Activated CD8-positive, alpha-beta memory T cell treated with anti-CD3 and anti-CD28 coated beads, Interleukin-2, amount 10 ng/mL, durations not matched to agents 7 days and 5 days (primary cell): ENCODE measurements at regions not wholly inside any gene's neighbourhood (a gene's known extent, or its start where the extent isn't known, plus 50 kb on each side); places are given as distances from the start of the nearest gene placed in this dataset.
"Not testable (repeated sequence)": the region's sequence is repeated elsewhere in the genome, so short reads cannot be mapped to it uniquely, and the experiment has no call there.

Experiments used
- ATAC-seq: fragments of 150-1000 bp; cut with Tn5 transposase; one replicate; pipeline ENCODE4 v1.10.0; 2021; ENCODE audit warnings: moderate library complexity
- CTCF ChIA-PET: fragments of 350-600 bp; sonication (Branson Sonifier 250); formaldehyde crosslinking; loops from one replicate; lab custom pipeline; 2021; ENCODE audit warnings: antibody characterized with exemption; lab: Charles Lee
- DNase-seq: peaks from one replicate; pipeline ENCODE4 v3.0.0-alpha.2; 2020
- H3K27ac Mint-ChIP-seq: one replicate; pipeline ENCODE4 v1.8.0; 2021; ENCODE audit warnings: mild to moderate bottlenecking, mixed read lengths
- H3K27me3 Mint-ChIP-seq: one replicate; pipeline ENCODE4 v1.8.0; 2021; ENCODE audit warnings: mixed read lengths
- H3K36me3 Mint-ChIP-seq: one replicate; pipeline ENCODE4 v1.8.0; 2021; ENCODE audit warnings: mild to moderate bottlenecking, mixed read lengths
- H3K4me1 Mint-ChIP-seq: one replicate; pipeline ENCODE4 v1.8.0; 2021; ENCODE audit warnings: mixed read lengths
- H3K4me3 Mint-ChIP-seq: one replicate; pipeline ENCODE4 v1.8.0; 2021; ENCODE audit warnings: mild to moderate bottlenecking, moderate library complexity, mixed read lengths
- H3K9me3 Mint-ChIP-seq: one replicate; pipeline ENCODE4 v1.8.0; 2022; ENCODE audit warnings: low read depth, mixed read lengths

DNA sequence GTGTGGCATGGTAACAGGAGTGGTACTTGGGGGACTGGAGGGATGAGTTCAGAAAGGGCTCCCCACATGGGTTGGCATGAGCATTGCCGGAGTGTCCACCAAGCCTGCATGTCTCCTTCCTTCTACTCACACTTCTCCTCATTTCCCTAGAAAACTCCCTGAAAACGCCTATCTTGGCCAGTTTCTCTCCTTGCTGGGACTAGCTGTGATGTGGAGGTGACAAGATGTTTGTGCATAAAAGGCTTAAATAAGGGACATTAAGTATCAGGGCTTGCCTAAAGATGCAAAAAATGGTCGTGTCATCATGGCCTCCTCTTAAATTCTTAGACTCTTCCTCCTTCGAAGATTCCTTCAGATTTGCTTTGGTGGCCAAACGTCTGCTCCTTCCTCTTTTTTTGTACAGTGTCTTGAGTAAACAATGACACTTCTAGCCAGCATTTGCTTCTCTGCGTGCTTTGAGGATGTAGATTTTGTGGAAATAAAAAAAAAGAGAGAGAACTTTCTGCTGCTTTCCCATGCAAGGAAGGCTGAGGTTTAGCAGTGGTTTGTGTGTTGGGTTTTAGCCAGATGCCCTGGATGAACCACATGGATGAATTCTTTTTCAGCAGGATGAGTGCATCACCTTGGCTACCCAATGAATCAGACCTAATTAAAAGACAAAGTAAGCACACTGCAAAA lies 239.1 kb upstream of the IRF2BP2 start:
- H3K27ac Mint-ChIP-seq, result no peak overlapping the region
- no peaks in the 10 kb centered on the region for H3K9me3 Mint-ChIP-seq
- CTCF ChIA-PET, result no interaction called here
- DNase-seq, result no peak
- H3K36me3 Mint-ChIP-seq, result peaks cover 4% of the 10 kb centered on the region
- no peak for ATAC-seq
- H3K27me3 Mint-ChIP-seq, result peaks cover 2% of the 10 kb centered on the region
- no peak overlapping the region for H3K4me3 Mint-ChIP-seq
- peaks cover 73% of the 10 kb centered on the region for H3K4me1 Mint-ChIP-seq

DNA sequence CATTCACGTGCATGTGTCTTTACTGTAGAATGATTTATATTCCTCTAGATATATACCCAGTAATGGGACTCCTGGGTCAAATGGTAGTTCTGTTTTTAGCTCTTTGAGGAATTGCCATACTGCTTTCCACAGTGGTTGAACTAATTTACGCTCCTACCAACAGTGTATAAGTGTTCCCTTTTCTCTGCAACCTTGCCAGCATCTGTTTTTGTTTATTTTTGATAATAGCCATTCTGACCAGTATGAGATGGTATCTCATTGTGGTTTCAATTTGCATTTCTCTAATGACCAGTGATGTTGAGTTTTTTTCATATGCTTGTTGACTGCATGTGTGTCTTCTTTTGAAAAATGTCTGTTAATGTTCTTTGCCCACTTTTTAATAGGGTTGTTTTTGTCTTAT lies 236.8 kb upstream of the IRF2BP2 start:
- peaks cover 81% of the 10 kb centered on the region for H3K4me1 Mint-ChIP-seq
- not testable (repeated sequence) for H3K27me3 Mint-ChIP-seq, H3K36me3 Mint-ChIP-seq, ATAC-seq, H3K4me3 Mint-ChIP-seq, H3K9me3 Mint-ChIP-seq, DNase-seq, H3K27ac Mint-ChIP-seq
- CTCF ChIA-PET, result interaction anchor here (1.5 kb wide), 1 partner anchor 237 kb away, joined by 6 read pairs; no protein-coding TSS in a partner anchor

DNA sequence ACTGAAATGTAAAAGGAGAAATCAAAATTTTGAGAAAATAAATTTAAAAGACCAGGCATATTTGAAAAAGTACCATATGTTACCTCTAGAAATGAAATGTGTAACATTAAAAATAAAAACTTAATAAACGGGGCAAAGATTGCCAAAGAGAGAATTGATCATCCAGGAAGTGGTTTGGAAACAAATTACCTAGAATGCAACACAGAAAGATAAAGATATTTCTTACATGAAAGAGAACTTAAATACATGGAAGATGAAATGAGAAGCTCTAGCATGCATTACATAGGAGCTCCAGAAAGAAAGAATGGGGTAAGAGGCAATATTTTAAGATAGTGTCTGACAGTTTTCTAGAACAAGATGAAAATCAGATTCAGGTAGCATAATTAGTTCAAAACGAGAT lies 235.9 kb upstream of the IRF2BP2 start:
- H3K27me3 Mint-ChIP-seq, result peaks cover 2% of the 10 kb centered on the region
- H3K36me3 Mint-ChIP-seq, result peaks cover 4% of the 10 kb centered on the region
- no peak overlapping the region for H3K4me3 Mint-ChIP-seq
- H3K27ac Mint-ChIP-seq, result peak overlapping the region; percentile 86
- ATAC-seq, result no peak
- CTCF ChIA-PET, result interaction anchor here (0.6 to 1.5 kb wide), 3 partner anchors 114 to 238 kb away, joined by 3 to 6 read pairs (median 3); no protein-coding TSS in a partner anchor
- no peak for DNase-seq
- no peaks in the 10 kb centered on the region for H3K9me3 Mint-ChIP-seq
- H3K4me1 Mint-ChIP-seq, result peaks cover 84% of the 10 kb centered on the region

DNA sequence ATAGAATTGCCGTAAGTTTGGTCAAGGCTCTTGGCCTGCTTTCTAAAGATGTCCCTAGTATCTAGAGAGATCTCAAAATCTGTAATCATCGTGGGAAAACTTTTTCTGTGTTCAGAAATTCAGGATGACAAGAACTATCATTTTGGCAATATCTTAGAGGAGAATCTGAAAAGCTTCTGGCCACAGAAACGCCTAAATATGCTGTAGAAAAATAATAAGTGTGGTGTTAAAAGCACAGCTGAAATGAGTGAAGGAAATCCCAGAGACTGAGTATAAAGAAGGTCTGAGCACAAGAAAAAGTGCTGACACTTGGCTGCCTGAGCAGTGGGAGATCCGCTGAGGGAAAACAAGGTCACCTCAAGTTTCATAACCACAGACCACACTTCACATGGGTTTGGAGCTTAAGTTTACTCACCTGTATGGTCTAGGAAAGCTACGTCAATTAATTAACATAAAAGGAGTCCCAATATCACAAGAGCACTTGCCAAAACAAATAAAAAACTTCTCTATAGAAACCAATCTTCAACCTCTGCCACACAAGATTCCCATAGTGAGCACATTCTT lies 235.2 kb upstream of the IRF2BP2 start:
- Mint-ChIP-seq H3K9me3 (no peaks in the 10 kb centered on the region), H3K27me3 (peaks cover 2% of the 10 kb centered on the region), H3K36me3 (peaks cover 4% of the 10 kb centered on the region), H3K4me3 (no peak overlapping the region), H3K27ac (peak overlapping the region; percentile 86), H3K4me1 (peaks cover 88% of the 10 kb centered on the region)
- ATAC-seq (peak; percentile 17), DNase-seq (peak; percentile 68)
- CTCF ChIA-PET, result interaction anchor here (0.7 to 1.9 kb wide), 5 partner anchors 13 to 239 kb away, joined by 3 to 7 read pairs (median 3); no protein-coding TSS in a partner anchor

DNA sequence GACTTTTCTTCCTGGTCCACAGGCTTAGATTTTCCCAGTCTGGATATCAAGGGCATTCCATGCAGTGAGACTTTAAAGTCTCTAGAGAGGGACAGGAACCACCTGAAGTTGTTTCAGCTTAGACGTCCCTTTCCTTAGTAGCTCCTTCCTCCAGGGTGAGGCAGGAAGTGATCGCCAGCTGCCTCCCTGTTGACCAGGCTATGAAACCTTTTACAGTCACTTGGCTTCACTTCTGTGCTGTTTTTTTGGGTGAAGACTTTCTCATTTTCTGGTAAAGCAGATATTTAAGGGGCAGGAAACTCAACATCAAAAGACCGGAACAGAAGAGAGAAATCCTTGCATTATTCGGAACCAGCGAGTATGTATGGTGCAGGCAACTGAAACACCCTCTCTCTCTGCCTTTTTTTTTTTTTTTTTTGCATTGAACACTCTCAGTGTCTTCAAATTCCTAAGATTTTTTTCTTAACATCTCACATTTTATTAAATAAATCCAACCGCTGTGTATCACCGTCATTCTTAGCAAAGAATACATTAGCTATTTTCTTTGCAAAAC lies 234.6 kb upstream of the IRF2BP2 start:
- Mint-ChIP-seq H3K27ac (peak overlapping the region; percentile 86), H3K4me1 (peaks cover 83% of the 10 kb centered on the region), H3K4me3 (peak overlapping the region; percentile 54), H3K27me3 (peaks cover 2% of the 10 kb centered on the region), H3K9me3 (no peaks in the 10 kb centered on the region), H3K36me3 (peaks cover 4% of the 10 kb centered on the region)
- DNase-seq (no peak), ATAC-seq (no peak)
- CTCF ChIA-PET, result interaction anchor here (0.7 to 1.9 kb wide), 4 partner anchors 14 to 240 kb away, joined by 3 to 7 read pairs (median 3); no protein-coding TSS in a partner anchor

DNA sequence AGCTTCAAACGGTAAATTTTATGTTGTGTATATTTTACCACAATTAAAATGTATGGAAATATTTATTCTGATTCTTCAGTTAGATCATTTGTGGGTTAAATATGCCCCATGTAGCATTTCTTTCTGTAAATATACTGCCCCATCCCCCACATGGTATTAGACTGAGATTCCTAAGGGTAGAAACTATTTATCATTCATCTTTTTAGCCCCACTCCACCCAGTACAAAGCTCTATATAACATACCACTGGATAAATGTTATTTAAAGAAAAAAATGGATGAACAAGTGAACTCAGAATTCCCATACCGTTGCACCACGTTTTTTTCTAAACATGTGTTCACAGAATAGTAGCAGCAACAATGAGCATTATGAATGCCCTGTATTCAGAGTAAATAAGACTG lies 234.0 kb upstream of the IRF2BP2 start:
- Mint-ChIP-seq H3K4me3 (peak overlapping the region; percentile 54), H3K36me3 (peaks cover 4% of the 10 kb centered on the region), H3K27me3 (peaks cover 2% of the 10 kb centered on the region), H3K27ac (peak overlapping the region; percentile 86), H3K4me1 (peaks cover 79% of the 10 kb centered on the region), H3K9me3 (no peaks in the 10 kb centered on the region)
- ATAC-seq (no peak), DNase-seq (no peak)
- CTCF ChIA-PET, result interaction anchor here (0.9 to 1.9 kb wide), 3 partner anchors 10 to 24 kb away, joined by 3 to 7 read pairs (median 6); no protein-coding TSS in a partner anchor

DNA sequence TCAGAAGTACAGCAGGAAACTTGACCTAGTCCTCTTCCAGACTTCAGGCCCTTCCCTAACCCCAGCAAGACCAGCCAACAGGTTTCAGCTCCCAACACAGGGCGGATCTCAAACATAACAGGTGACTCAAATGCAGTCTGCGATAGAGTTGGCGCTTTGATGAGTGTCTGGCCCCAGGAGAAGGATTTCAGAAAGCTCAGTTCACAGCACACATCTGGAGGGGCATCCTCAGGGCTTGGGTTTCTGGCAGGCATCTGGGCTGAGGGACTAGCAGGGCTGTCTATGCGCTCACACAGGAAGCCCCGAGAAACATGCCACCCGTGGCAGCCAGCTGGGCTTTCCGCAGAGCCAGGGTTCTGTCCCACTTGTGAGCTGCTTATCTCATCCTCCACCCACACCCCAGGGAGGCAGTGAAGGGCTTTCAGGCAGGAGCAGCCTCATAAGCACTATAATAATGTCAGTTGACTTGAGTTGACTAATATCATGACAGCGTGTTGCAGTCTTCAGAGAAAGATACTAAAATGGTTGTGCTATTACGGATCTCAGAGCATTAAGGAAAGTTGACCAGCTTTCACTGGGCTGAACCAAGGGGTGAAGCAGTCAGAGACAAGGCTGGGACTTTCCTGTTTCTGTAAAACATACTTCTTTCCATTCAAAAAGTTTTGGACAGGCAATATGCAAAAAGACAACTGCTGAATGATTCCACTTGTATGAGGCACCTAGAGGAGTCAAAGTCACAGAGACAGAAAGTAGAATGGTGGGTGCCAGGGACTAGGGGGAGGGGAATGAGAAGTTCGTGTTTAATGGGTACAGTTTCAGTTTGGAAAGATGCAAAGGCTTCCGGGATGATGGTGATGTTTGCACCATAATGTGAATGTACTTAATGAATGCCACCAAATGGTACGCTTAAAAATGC lies 233.0 kb upstream of the IRF2BP2 start:
- peak overlapping the region; percentile 91 for H3K27ac Mint-ChIP-seq

DNA sequence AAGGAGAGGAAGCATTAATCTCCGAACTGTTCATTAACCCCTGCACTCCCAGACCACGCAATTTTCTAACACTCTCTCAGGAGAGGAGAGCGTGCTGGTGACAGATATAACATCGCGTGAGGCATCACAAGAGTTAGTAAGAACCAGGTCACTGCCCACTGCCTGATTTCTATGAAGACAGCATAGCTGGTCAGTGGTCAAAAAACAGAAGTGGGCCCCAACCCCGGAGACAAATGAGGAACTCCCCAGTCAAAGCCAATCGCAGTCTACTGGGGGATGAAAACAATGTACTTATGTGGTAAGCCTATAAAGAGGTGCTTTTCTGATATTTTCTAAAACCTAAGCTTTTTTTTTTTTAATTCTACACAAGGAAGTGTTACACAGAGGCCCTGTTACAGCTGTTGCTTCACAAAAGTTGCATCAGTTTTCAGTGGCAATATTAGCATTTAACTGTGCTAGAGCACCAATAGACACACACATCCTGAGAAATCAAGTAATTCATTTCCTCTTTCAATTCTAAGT lies 231.8 kb upstream of the IRF2BP2 start:
- no peak overlapping the region for H3K4me3 Mint-ChIP-seq
- no peak for ATAC-seq

More for the DNA sequence above, 233.0 kb upstream of the IRF2BP2 start:
- ATAC-seq (peak; percentile 85), DNase-seq (peak; percentile 85)
- H3K4me1 Mint-ChIP-seq, result peaks cover 81% of the 10 kb centered on the region
- peaks cover 2% of the 10 kb centered on the region for H3K27me3 Mint-ChIP-seq
- H3K4me3 Mint-ChIP-seq, result peak overlapping the region; percentile 57
- peaks cover 4% of the 10 kb centered on the region for H3K36me3 Mint-ChIP-seq
- H3K9me3 Mint-ChIP-seq, result no peaks in the 10 kb centered on the region
- CTCF ChIA-PET, result interaction anchor here (0.9 to 1.9 kb wide), 6 partner anchors 9 to 241 kb away, joined by 3 to 7 read pairs (median 4); no protein-coding TSS in a partner anchor

DNA sequence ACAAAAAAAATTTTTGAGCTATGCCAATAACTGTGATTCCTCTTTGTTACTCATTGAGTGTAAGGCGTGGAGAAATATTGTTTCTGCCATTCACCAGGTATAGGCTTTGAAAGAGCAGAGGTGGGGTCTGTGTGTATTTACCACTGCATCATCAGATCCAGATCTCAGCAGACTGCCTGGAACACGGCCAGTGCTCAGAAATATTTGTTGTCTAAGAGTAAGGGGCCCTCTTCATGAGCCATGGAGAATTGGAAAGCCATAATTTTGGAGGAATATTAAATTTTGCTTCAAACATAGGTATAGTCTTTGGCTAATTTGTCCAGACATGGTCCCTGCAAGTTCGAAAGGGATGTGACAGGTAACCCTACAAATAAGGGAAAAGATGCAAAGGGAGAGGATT lies 231.3 kb upstream of the IRF2BP2 start:
- Mint-ChIP-seq H3K36me3 (peaks cover 2% of the 10 kb centered on the region), H3K27me3 (peaks cover 2% of the 10 kb centered on the region), H3K4me1 (peaks cover 70% of the 10 kb centered on the region), H3K4me3 (no peak overlapping the region), H3K27ac (peak overlapping the region; percentile 49), H3K9me3 (no peaks in the 10 kb centered on the region)
- ATAC-seq (no peak), DNase-seq (no peak)
- CTCF ChIA-PET, result interaction anchor here (1.2 kb wide), 1 partner anchor 230 kb away, joined by 3 read pairs; no protein-coding TSS in a partner anchor

More for the DNA sequence above, 231.8 kb upstream of the IRF2BP2 start:
- peaks cover 2% of the 10 kb centered on the region for H3K27me3 Mint-ChIP-seq
- DNase-seq, result no peak
- H3K27ac Mint-ChIP-seq, result peak overlapping the region; percentile 63
- no peaks in the 10 kb centered on the region for H3K9me3 Mint-ChIP-seq
- H3K36me3 Mint-ChIP-seq, result peaks cover 2% of the 10 kb centered on the region
- CTCF ChIA-PET, result interaction anchor here (1.2 to 1.3 kb wide), 2 partner anchors 231 to 242 kb away, joined by 3 read pairs; no protein-coding TSS in a partner anchor
- peaks cover 72% of the 10 kb centered on the region for H3K4me1 Mint-ChIP-seq

DNA sequence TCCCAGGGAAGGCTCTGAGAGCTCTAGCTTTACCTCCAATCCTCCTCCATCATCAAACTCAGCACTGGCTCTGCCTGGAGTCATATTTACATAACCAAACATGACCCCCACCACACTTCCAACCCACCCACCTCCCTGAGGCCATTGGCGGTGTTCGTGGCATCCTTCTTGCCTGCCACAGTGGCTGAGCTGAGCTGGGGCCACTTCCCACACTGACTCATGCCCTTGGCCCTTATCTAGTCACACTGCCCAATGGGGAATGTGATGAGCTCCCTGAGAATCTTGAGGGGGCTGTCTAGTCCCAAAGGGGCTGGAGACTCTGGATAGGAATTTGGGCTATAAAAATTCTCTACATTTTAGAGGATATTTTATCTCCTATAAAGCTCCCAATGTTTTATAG lies 230.9 kb upstream of the IRF2BP2 start:
- Mint-ChIP-seq H3K27me3 (no peaks in the 10 kb centered on the region), H3K4me1 (peaks cover 68% of the 10 kb centered on the region), H3K9me3 (no peaks in the 10 kb centered on the region), H3K4me3 (no peak overlapping the region), H3K36me3 (peaks cover under 1% of the 10 kb centered on the region), H3K27ac (no peak overlapping the region)
- ATAC-seq, result no peak
- peak; percentile 54 for DNase-seq
- CTCF ChIA-PET, result no interaction called here

DNA sequence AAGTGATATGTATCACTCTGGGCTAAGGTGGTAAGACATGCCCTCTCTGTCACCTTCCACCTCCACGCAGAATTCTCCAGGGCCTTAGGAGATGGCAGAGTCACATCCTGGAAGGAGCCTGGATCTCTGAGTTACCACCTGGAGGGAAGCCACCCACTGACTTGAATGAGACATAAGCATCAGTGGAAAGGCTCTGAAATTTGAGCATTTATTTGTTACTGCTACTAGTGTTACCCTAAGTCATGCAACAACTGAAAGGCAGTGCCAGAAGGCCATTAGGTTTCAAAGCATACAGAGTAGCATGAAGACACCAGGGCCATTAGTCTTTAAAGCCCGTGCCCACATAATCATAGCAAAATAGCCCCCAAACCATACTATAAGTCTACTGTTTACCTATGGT lies 230.3 kb upstream of the IRF2BP2 start:
- no peak for ATAC-seq
- CTCF ChIA-PET, result no interaction called here

DNA sequence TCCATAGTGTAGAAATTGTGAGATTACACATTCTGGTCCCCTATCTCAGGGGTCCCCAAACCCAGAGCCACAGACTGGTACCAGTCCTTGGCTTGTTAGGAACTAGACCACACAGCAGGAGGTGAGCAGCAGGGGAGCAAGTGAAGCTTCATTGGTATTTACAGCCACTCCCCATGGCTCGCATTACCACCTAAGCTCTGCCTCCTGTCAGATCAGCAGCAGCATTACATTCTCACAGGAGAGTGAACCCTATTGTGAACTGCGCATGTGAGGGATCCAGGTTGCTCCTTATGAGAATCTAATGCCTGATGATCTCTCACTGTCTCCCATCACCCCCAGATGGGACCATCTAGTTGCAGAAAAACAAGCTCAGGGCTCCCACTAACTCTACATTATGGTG lies 229.7 kb upstream of the IRF2BP2 start:
- Mint-ChIP-seq H3K4me3 (no peak overlapping the region), H3K27ac (no peak overlapping the region), H3K27me3 (no peaks in the 10 kb centered on the region), H3K4me1 (peaks cover 56% of the 10 kb centered on the region), H3K9me3 (no peaks in the 10 kb centered on the region), H3K36me3 (no peaks in the 10 kb centered on the region)
- CTCF ChIA-PET, result no interaction called here
- ATAC-seq (no peak), DNase-seq (no peak)

More for the DNA sequence above, 230.3 kb upstream of the IRF2BP2 start:
- H3K36me3 Mint-ChIP-seq, result no peaks in the 10 kb centered on the region
- H3K4me3 Mint-ChIP-seq, result no peak overlapping the region
- H3K4me1 Mint-ChIP-seq, result peaks cover 62% of the 10 kb centered on the region
- H3K27ac Mint-ChIP-seq, result no peak overlapping the region
- DNase-seq, result no peak
- no peaks in the 10 kb centered on the region for H3K27me3 Mint-ChIP-seq
- H3K9me3 Mint-ChIP-seq, result no peaks in the 10 kb centered on the region
